IPS DF 19.7 (cell line): ENCODE measurements at regions not wholly inside any gene's neighbourhood (a gene's known extent, or its start where the extent isn't known, plus 50 kb on each side); places are given as distances from the start of the nearest gene placed in this dataset.
"Not testable (repeated sequence)": the region's sequence is repeated elsewhere in the genome, so short reads cannot be mapped to it uniquely, and the experiment has no call there.

Experiments used
- DNase-seq: peaks from one replicate; pipeline ENCODE4 v3.0.0-alpha.2; 2013; ENCODE audit warnings: low read depth, low spot score

DNA sequence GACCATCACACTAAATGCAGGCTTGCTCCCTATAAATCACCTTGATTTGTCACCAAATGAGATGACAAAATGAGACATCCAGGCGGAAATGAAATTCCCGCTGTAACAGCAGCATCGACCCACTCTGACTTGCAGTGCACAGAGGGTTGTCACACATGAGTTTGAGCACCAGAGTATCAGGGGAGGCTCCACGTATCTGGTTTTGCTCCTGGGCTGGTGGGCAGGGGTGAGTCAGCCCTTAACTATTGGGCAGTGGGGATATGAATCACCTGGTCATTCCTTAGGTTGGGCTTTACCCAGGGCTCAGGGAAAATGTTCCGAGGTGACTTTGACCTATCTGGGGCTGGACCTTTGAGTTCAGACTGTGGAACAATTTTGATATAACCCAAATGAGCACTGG is 245.2 kb upstream of the CCL2 start:
- DNase-seq = no peak

GRCh38 chr17:34010534-34010933 is 244.6 kb upstream of the CCL2 start:
- no peak for DNase-seq

DNA sequence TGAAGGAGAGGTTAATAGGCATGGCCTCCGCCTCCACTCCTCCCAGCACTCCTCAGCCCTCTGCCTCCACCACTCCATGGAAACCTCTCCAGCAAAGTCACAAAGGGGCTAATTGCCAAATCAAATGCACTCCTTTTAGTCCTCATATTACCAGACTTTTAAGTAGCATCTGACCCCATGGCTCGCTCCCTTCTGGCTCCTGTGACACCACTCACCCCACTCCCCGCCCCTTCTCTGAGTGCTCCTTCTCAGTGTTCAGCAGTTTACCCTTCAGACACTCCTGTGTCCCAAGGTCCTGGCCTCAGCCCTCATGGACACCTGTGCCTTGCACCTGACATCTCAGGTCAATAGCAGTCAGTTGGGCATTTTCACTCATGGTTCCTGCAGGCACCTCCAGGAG is 243.5 kb upstream of the CCL2 start:
- no peak for DNase-seq

DNA sequence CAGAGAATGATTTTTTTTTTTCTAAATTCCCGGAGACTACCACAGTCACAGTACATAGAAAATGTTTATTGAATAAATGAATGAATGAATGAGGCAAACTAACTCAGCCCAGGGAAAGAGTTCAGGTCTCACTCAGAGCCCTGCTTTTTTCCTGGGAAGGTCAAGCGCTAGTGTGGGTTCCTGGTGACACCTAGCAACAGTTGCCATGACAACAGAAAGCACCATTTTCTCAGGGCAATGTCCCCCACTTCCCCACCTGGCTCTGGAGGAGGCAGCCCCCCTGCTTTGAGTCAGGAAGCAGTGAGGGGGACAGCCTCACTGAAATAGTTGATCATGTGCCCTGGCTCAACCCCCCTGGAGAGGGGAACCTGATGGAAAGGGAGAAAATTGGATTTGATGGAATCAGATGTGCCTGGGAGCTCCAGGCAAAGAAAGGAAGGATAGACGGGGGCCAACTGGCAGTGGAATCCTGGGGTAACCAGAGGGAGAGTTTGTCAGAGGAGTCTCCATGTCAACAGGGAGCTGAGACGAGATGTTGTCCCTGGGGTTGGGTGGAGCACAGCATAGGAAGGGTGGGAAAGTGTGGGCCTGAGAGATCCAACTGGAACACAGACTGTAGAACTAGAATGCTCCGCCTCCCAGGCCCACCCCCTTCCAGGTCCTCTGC is 242.2 kb upstream of the CCL2 start:
- DNase-seq = no peak

DNA sequence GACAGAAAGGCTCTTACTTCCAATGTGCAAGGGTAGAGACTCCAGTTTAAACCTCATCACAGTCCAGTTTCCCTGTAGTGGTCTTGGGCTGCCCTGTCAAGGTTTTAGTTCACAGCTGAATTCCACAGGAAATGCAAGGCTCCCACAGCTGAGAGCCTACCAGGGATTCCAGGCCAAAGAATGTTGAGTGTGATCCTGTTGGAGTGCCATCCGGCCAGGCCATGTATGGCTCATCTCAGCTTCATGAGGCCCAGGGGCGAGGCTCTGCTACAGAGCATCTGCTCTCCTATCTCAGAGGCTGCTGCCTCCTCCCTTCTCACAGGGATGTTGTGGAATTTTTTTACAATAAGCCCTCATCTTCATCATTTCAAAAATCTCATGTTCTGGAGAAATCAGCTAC is 239.8 kb upstream of the CCL2 start:
- no peak for DNase-seq

- no peak for DNase-seq
Measured at GRCh38 chr17:34024386-34024785, 230.7 kb upstream of the CCL2 start.

DNA sequence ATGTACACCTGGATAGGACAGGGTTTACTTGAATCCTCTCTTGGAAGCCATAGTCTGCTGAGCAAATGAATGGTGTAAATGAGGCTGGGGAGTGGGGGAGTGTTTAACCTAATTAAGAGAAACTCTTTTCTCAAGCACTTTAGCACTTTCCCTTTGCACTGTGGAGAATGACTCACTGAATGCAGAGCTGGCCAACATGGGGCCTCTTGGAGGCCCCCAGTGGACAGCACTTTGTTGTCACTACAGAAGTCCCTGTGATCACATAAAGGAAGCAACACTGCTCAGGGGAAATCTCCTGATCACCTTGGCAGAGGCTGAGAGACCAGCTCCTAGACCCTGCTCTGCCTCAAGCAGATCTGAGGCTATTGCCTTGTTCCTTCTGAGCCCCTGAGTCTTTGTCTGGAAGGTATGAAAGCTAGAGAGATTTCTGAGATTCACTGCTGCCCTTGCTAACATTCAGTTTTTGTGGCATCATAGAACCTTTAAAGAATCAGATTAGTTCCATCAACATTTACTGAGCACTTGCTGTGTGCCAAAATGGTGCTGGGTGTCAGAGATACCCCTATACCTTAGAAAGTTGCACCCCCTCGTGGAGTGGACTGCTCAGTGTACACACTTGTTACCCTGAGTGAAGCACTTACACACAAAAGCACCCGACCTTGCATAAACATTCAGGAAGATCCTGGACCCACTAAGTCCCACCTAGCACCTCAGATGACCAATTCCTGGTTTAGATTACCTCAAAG is 230.1 kb upstream of the CCL2 start:
- no peak for DNase-seq

GRCh38 chr17:34030601-34031000 is 224.5 kb upstream of the CCL2 start:
- not testable (repeated sequence) for DNase-seq

GRCh38 chr17:34032305-34032704 is 222.8 kb upstream of the CCL2 start:
- DNase-seq = not testable (repeated sequence)

DNA sequence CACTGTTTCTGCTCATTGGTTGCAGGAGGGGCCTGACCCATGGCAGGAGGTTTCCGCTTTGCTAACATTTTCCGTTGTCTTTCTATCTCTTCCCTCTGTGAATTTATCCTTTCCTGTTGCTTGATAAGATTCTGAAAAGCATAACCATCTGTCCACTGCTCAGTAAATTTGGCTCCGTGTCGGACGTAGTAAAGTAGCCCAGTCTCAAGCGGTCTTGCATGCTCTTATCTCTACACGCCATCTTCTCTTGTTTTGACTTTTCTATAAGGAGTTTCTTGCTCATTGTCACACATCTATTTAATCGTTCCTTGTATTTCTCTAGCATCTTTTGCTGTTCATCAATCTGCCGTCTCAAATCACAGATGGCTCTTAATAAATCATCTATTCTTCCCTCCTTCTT is 216.3 kb upstream of the CCL2 start:
- DNase-seq = not testable (repeated sequence)

DNA sequence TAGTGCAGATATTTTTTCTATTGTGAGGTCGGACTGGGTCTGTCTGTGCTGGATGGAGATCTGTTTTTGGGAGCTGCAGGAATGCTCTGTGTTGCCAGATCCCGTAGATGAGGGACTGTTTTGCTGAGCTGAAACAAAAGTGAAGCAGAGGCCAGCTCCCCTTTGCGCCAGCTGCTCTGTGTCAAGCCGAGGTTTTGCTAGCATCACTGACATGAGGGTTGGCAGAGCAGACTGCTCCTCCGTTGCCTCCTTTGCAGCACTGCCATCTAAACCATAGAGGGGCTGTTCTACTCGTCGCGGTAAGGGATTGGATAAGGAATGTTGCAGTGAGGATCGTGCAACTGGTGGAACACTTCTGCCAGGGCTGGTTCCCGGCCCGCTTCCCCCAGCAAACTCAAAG is 215.9 kb upstream of the CCL2 start:
- DNase-seq = not testable (repeated sequence)

- DNase-seq = not testable (repeated sequence)
Measured at GRCh38 chr17:34039759-34040555, 215.1 kb upstream of the CCL2 start.

DNA sequence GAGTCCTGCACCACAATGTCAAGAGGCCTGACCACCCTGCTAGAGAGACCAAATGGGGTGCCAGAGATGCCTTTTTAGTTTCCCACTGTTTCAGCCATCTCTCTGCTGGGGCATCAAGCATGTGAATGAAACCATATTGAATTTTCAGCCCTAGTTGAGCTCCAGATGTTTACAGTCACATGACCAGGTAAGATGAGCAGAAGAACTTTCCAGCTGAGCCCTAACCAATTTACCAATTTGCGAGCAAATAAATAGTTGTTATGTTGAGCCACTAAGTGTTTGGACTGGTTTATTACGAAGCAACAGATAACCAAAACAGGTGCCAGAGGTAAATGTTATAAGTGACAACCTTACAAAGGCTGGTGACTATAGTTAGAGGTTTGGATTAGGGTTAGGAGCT is 209.1 kb upstream of the CCL2 start:
- DNase-seq = no peak

GRCh38 chr17:34051046-34051445 is 204.0 kb upstream of the CCL2 start:
- no peak for DNase-seq

DNA sequence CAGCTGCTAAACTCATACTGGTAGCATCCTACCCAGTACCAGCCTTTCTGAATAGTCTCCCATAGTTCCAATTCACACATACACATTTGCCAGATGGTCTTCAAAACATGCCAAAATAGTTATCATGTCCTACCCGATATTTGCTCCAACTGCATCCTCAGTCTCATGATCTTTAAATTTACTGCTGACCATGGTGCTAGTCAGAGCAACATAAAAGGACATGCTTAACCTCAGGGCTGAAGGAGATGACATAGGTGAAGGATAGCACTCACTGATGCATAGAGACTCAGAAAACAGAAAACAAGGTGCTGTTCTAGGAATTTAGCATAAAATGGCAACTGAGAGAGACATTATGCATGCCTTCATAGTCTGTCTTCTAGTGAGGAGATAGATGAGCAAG is 200.6 kb upstream of the CCL2 start:
- DNase-seq = no peak

DNA sequence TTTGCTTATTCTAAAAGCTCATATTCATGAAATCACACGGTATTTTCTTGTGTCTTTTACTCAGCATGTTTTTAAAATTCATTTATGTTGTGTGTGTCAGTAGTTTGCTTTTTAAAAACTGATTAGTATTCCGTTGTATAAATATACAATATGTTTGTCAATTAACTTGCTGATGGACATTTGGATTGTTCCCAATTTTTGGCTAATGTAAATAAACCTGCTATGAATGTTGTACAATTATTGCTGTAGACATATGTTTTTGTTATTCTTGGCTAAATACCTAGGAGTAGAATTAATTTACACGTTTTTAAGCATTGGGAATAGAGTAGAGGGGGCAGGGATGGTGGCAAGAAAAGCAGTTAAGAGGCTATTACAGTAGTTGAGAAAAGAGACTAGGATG is 199.5 kb upstream of the CCL2 start:
- no peak for DNase-seq

DNA sequence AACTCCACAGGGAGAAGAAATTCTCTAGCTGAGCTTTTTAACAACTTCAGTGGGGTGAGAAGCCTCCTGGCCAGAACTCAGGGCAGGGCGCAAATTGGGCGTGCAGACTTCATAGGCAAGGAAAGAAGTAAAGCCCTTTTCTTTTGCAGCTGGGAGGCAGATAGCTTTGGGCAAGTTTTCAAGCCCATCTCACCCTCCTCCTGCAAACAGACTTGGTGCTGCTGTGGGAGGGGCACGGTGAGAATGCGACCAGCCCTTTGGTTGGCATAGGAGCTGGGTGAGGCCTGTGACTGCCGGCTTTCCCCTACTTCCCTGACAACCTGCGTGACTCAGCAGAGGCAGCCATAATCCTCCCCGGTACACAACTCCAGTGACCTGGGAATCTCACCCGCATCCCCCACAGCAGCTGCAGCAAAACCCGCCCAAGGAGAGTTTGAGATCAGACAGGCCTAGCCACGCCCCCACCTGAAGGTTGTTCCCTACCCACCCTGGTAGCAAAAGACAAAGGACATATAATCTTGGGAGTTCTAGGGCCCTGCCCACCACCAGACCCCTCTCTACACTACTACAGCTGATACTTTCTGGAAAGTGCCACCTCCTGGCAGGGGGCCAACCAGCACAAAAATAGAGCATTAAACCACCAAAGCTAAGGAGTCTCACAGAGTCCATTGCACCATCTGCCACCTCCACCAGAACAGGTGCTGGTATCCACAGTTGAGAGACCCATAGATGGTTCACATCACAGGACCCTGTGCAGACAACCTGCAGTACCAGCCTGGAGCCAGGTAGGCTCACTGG is 195.5 kb upstream of the CCL2 start:
- DNase-seq = no peak

GRCh38 chr17:34066528-34066927 is 188.6 kb upstream of the CCL2 start:
- no peak for DNase-seq

- no peak for DNase-seq
Measured at GRCh38 chr17:34067011-34067410, 188.1 kb upstream of the CCL2 start.

DNA sequence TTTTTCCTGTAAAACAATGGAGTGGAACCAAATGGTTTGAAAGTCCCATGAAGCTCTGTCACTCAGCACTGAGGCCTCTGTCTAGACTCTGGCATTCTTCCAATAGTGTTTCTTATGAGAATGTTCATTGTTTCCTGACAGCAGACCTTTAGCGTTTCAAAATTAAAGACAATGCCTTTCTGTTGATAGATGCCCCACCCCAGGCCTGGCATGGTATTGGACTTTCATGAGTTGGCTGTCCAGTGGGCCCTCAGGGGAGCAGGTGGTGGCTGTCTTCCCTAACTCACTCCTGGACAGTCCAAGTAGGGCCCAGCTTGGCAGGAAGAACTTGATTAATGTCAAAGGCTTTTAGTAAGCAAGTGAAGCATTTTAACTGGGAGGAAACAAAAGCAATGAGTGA is 186.5 kb upstream of the CCL2 start:
- DNase-seq = no peak

- DNase-seq = no peak
Measured at GRCh38 chr17:34070712-34071111, 184.4 kb upstream of the CCL2 start.

GRCh38 chr17:34071886-34072420 is 183.1 kb upstream of the CCL2 start:
- DNase-seq = no peak
